ENCODE measurements at regions not wholly inside any gene's neighbourhood (a gene's known extent, or its start where the extent isn't known, plus 50 kb on each side); places are given as distances from the start of the nearest gene placed in this dataset.

DNA sequence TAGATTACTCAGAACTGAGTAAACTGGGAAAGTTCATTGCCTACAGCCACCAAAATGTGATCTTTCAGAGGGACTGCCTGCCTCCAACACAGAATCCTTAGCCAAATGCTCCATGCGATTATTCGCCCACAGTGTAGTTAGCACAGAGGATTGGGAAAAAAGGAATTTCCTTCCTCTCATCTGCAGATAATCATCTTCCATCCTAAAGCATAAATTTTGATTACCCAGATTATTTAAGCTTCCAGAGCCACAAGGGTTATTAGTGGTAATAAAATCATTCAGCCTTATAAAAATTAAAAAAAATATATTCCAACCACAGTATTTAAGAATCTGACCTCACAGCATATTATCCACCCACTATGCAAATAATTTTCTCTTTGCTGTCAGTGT lies 285.3 kb upstream of the GRAMD2B start:
- Histone ChIP-seq H3K27ac (ENCODE audit: low read length) (no peak overlapping the region), H3K27me3 (ENCODE audit: control insufficient read depth, insufficient read depth, low read length) (no peaks in the 10 kb centered on the region), H3K9me3 (ENCODE audit: control insufficient read depth, insufficient read depth, low read depth, low read length) (no peaks in the 10 kb centered on the region; the same call in 1 of the 2 replicates), H3K36me3 (ENCODE audit: control insufficient read depth, insufficient read depth, low read length) (no peaks in the 10 kb centered on the region), H3K4me1 (ENCODE audit: control insufficient read depth, insufficient read depth, low read length) (no peaks in the 10 kb centered on the region), H3K4me3 (ENCODE audit: low read depth in 2 of 2, low read length in 2 of 2) (no peak overlapping the region)
- BruUV-seq (replicated peaks): no TSS peak
- intact Hi-C loops (cut with micrococcal nuclease; ENCODE audit: unreplicated experiment) (no loop called here), in situ Hi-C loops (cut with HindIII; ENCODE audit: low pct_unique_long_range_greater_than_20kb, low sequenced_read_pairs) (no loop called here)
- DNase-seq (ENCODE audit: low read depth, low spot score): no peak
- ATAC-seq: no peak
- TF ChIP-seq POLR2AphosphoS5 (IDR thresholded peaks at IDR 0.05; ENCODE audit: low read depth, low read length) (no peak), TCF7L2 (IDR thresholded peaks at IDR 0.05; ENCODE audit: low read depth, low read length) (no peak), SIN3A (IDR thresholded peaks at IDR 0.05; ENCODE audit: borderline replicate concordance, insufficient read depth, low read depth, low read length) (no peak)
- TF ChIP-seq, protein P1, sequence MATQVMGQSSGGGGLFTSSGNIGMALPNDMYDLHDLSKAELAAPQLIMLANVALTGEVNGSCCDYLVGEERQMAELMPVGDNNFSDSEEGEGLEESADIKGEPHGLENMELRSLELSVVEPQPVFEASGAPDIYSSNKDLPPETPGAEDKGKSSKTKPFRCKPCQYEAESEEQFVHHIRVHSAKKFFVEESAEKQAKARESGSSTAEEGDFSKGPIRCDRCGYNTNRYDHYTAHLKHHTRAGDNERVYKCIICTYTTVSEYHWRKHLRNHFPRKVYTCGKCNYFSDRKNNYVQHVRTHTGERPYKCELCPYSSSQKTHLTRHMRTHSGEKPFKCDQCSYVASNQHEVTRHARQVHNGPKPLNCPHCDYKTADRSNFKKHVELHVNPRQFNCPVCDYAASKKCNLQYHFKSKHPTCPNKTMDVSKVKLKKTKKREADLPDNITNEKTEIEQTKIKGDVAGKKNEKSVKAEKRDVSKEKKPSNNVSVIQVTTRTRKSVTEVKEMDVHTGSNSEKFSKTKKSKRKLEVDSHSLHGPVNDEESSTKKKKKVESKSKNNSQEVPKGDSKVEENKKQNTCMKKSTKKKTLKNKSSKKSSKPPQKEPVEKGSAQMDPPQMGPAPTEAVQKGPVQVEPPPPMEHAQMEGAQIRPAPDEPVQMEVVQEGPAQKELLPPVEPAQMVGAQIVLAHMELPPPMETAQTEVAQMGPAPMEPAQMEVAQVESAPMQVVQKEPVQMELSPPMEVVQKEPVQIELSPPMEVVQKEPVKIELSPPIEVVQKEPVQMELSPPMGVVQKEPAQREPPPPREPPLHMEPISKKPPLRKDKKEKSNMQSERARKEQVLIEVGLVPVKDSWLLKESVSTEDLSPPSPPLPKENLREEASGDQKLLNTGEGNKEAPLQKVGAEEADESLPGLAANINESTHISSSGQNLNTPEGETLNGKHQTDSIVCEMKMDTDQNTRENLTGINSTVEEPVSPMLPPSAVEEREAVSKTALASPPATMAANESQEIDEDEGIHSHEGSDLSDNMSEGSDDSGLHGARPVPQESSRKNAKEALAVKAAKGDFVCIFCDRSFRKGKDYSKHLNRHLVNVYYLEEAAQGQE (IDR thresholded peaks at IDR 0.05; ENCODE audit: insufficient read depth in 1 of 2, low read depth in 2 of 2, low read length in 1 of 2): no peak
- TF ChIP-seq, protein P2, sequence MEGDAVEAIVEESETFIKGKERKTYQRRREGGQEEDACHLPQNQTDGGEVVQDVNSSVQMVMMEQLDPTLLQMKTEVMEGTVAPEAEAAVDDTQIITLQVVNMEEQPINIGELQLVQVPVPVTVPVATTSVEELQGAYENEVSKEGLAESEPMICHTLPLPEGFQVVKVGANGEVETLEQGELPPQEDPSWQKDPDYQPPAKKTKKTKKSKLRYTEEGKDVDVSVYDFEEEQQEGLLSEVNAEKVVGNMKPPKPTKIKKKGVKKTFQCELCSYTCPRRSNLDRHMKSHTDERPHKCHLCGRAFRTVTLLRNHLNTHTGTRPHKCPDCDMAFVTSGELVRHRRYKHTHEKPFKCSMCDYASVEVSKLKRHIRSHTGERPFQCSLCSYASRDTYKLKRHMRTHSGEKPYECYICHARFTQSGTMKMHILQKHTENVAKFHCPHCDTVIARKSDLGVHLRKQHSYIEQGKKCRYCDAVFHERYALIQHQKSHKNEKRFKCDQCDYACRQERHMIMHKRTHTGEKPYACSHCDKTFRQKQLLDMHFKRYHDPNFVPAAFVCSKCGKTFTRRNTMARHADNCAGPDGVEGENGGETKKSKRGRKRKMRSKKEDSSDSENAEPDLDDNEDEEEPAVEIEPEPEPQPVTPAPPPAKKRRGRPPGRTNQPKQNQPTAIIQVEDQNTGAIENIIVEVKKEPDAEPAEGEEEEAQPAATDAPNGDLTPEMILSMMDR (IDR thresholded peaks at IDR 0.05): no peak
- ChIA-PET POLR2A (no interaction called here), CTCF (no interaction called here)

DNA sequence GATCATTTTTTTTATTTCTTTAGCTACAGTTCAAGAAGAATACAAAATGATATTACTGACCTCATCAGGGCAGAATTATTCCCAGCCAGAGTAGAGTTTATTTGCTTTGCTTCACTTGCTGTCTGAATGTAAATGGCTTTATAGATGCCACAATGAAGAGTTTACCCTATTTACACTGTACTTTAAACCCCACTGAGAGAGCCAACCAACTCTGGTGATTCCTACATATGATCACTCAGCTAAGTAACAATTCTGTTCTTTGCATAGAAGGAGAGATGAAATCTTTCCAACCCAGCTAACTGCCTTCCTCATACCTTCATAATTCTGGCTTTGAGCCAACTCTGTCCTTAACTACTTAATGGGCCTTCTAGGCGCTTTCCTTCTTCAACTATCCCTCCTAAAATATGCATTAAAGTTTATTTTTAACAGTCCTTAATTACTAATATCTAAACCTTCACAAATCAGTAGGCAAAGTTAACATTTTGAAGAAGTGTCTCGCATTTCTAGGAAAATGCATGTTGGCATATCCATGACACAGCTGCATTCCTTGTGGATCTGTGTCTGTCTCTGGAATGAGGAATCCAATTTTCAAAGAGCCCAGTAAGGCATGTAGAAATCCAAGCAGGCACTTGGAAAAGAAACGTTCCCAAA lies 284.8 kb upstream of the GRAMD2B start:
- no peaks in the 10 kb centered on the region for H3K4me1 ChIP-seq (ENCODE audit: control insufficient read depth, insufficient read depth, low read length)
- ChIA-PET CTCF (no interaction called here), POLR2A (no interaction called here)
- no peak for TF ChIP-seq SIN3A (IDR thresholded peaks at IDR 0.05; ENCODE audit: borderline replicate concordance, insufficient read depth, low read depth, low read length)
- TF ChIP-seq, protein P1 (IDR thresholded peaks at IDR 0.05; ENCODE audit: insufficient read depth in 1 of 2, low read depth in 2 of 2, low read length in 1 of 2): no peak
- no peak for TF ChIP-seq POLR2AphosphoS5 (IDR thresholded peaks at IDR 0.05; ENCODE audit: low read depth, low read length)
- no peak for TF ChIP-seq TCF7L2 (IDR thresholded peaks at IDR 0.05; ENCODE audit: low read depth, low read length)
- TF ChIP-seq, protein P2 (IDR thresholded peaks at IDR 0.05): no peak
- H3K36me3 ChIP-seq (ENCODE audit: control insufficient read depth, insufficient read depth, low read length): no peaks in the 10 kb centered on the region
- H3K27ac ChIP-seq (ENCODE audit: low read length): no peak overlapping the region
- in situ Hi-C loops (cut with HindIII; ENCODE audit: low pct_unique_long_range_greater_than_20kb, low sequenced_read_pairs) (no loop called here), intact Hi-C loops (cut with micrococcal nuclease; ENCODE audit: unreplicated experiment) (no loop called here)
- H3K9me3 ChIP-seq (ENCODE audit: control insufficient read depth, insufficient read depth, low read depth, low read length): no peaks in the 10 kb centered on the region; the same call in 1 of the 2 replicates
- no TSS peak for BruUV-seq (replicated peaks)
- no peak overlapping the region for H3K4me3 ChIP-seq (ENCODE audit: low read depth in 2 of 2, low read length in 2 of 2)
- DNase-seq (ENCODE audit: low read depth, low spot score): peak; percentile 18
- no peak for ATAC-seq
- no peaks in the 10 kb centered on the region for H3K27me3 ChIP-seq (ENCODE audit: control insufficient read depth, insufficient read depth, low read length)
